Upper lobe of left lung (tissue), 4 donors: ENCODE measurements at regions not wholly inside any gene's neighbourhood (a gene's known extent, or its start where the extent isn't known, plus 50 kb on each side); places are given as distances from the start of the nearest gene placed in this dataset.

Experiments
- CTCF ChIP-seq, 6 experiments: fragments of 450-650 bp in 4 of 6; fragments of 200-600 bp in 2 of 6; sonication (generic) in 2 of 6; IDR thresholded peaks; one replicate each; pipeline ENCODE4 v1.5.1; 2016 to 2019; ENCODE audit warnings: antibody characterized with exemption in 6 of 6
- EP300 ChIP-seq, 4 donors: sonication (generic); formaldehyde crosslinking; IDR thresholded peaks; one replicate each; pipeline ENCODE4 v1.5.1; 2017; ENCODE audit warnings: antibody characterized with exemption in 4 of 4, control low read depth in 2 of 4
- POLR2A ChIP-seq, 4 donors: fragments of 450-650 bp; IDR thresholded peaks; one replicate each; pipeline ENCODE4 v1.5.1; 2016 to 2017; ENCODE audit warnings: antibody characterized with exemption in 4 of 4, mild to moderate bottlenecking in 2 of 4

GRCh38 chrX:112991801-112992200, 151.2 kb upstream of the AMOT start:
- TF ChIP-seq CTCF (IDR thresholded peaks at IDR 0.05) (no peak), EP300 (IDR thresholded peaks at IDR 0.05) (no peak), POLR2A (IDR thresholded peaks at IDR 0.05) (no peak)
